ENCODE measurements at regions not wholly inside any gene's neighbourhood (a gene's known extent, or its start where the extent isn't known, plus 50 kb on each side); places are given as distances from the start of the nearest gene placed in this dataset.

GRCh38 chr11:115613986-115614632 lies 109.9 kb upstream of the CADM1 start:
- no peak overlapping the region for H3K4me3 ChIP-seq
- H3K79me2 ChIP-seq (ENCODE audit: low read depth), result no peaks in the 10 kb centered on the region
- no peaks in the 10 kb centered on the region for H3K27me3 ChIP-seq
- peaks cover 22% of the 10 kb centered on the region for H3K4me1 ChIP-seq
- H3K36me3 ChIP-seq, result no peaks in the 10 kb centered on the region
- TF ChIP-seq EZH2 (IDR thresholded peaks at IDR 0.05) (no peak), EZH2phosphoT487 (IDR thresholded peaks at IDR 0.05) (no peak)
- TF ChIP-seq, protein P1, sequence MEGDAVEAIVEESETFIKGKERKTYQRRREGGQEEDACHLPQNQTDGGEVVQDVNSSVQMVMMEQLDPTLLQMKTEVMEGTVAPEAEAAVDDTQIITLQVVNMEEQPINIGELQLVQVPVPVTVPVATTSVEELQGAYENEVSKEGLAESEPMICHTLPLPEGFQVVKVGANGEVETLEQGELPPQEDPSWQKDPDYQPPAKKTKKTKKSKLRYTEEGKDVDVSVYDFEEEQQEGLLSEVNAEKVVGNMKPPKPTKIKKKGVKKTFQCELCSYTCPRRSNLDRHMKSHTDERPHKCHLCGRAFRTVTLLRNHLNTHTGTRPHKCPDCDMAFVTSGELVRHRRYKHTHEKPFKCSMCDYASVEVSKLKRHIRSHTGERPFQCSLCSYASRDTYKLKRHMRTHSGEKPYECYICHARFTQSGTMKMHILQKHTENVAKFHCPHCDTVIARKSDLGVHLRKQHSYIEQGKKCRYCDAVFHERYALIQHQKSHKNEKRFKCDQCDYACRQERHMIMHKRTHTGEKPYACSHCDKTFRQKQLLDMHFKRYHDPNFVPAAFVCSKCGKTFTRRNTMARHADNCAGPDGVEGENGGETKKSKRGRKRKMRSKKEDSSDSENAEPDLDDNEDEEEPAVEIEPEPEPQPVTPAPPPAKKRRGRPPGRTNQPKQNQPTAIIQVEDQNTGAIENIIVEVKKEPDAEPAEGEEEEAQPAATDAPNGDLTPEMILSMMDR (IDR thresholded peaks at IDR 0.05), result no peak
- H3K9ac ChIP-seq, result no peak overlapping the region
- H3K36me3 Mint-ChIP-seq, result no peaks in the 10 kb centered on the region
- H4K20me1 ChIP-seq (ENCODE audit: low read depth), result no peaks in the 10 kb centered on the region
- H3F3A ChIP-seq (ENCODE audit: low read depth), result peaks cover 15% of the 10 kb centered on the region
- H3K9me3 ChIP-seq (ENCODE audit: low read depth), result no peaks in the 10 kb centered on the region
- H3K9me3 Mint-ChIP-seq, result no peaks in the 10 kb centered on the region
- H3K4me1 Mint-ChIP-seq, result peaks cover 35% of the 10 kb centered on the region
- peaks cover 7% of the 10 kb centered on the region for H3K27me3 Mint-ChIP-seq (ENCODE audit: insufficient read depth, low read depth)
- no peak overlapping the region for H3K27ac Mint-ChIP-seq
- no peak overlapping the region for H2AFZ ChIP-seq (replicated peaks)
- H3K4me2 ChIP-seq, result no peak overlapping the region
- no peak overlapping the region for H3K27ac ChIP-seq
- no peak for DNase-seq (ENCODE audit: low spot score)
- no peak overlapping the region for H3K4me3 Mint-ChIP-seq

DNA sequence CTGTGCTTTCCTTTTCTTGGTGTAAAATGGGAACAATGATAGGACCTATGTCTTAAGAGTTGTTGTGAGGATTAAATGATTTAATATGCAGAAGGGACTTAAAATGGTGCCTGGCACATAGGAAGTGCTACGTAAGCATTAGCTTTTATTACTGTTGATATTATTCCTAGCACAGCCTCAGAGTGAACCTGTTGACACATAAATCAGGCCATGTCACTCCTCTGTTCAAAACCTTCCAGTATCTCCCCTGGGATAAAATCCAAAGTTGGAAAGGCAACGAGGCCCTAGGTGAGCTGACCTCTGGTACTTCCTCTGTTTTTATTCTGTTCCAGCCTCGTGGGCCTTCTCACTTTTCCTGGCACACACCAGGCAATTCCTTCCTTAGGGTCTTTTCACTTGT lies 108.8 kb upstream of the CADM1 start:
- Histone ChIP-seq H3K36me3 (no peaks in the 10 kb centered on the region), H2AFZ (replicated peaks) (no peak overlapping the region), H3K4me1 (peaks cover 22% of the 10 kb centered on the region), H3K9me3 (ENCODE audit: low read depth) (no peaks in the 10 kb centered on the region), H3K79me2 (ENCODE audit: low read depth) (no peaks in the 10 kb centered on the region), H3K4me3 (no peak overlapping the region), H3K27me3 (no peaks in the 10 kb centered on the region), H3K4me2 (peak overlapping the region; percentile 47), H4K20me1 (ENCODE audit: low read depth) (no peaks in the 10 kb centered on the region), H3F3A (ENCODE audit: low read depth) (peaks cover 15% of the 10 kb centered on the region), H3K9ac (no peak overlapping the region), H3K27ac (no peak overlapping the region)
- no peaks in the 10 kb centered on the region for H3K36me3 Mint-ChIP-seq
- peaks cover 35% of the 10 kb centered on the region for H3K4me1 Mint-ChIP-seq
- H3K27me3 Mint-ChIP-seq (ENCODE audit: insufficient read depth, low read depth), result peaks cover 5% of the 10 kb centered on the region
- no peak overlapping the region for H3K27ac Mint-ChIP-seq
- H3K4me3 Mint-ChIP-seq, result no peak overlapping the region
- no peaks in the 10 kb centered on the region for H3K9me3 Mint-ChIP-seq
- no peak for DNase-seq (ENCODE audit: low spot score)
- TF ChIP-seq EZH2phosphoT487 (IDR thresholded peaks at IDR 0.05), result no peak
- TF ChIP-seq EZH2 (IDR thresholded peaks at IDR 0.05), result no peak
- TF ChIP-seq, protein P1 (IDR thresholded peaks at IDR 0.05), result no peak

GRCh38 chr11:115612046-115612730 lies 108.0 kb upstream of the CADM1 start:
- peak; percentile 43 for DNase-seq (ENCODE audit: low spot score)

More at GRCh38 chr11:115612046-115612730, 108.0 kb upstream of the CADM1 start:
- H3K4me3 Mint-ChIP-seq, result no peak overlapping the region
- peaks cover 5% of the 10 kb centered on the region for H3K27me3 Mint-ChIP-seq (ENCODE audit: insufficient read depth, low read depth)
- no peaks in the 10 kb centered on the region for H3K27me3 ChIP-seq
- H2AFZ ChIP-seq (replicated peaks), result peak overlapping the region; percentile 17
- H3K4me1 ChIP-seq, result peaks cover 22% of the 10 kb centered on the region
- H3K9ac ChIP-seq, result no peak overlapping the region
- no peaks in the 10 kb centered on the region for H3K36me3 Mint-ChIP-seq
- H3K4me2 ChIP-seq, result peak overlapping the region; percentile 47
- H4K20me1 ChIP-seq (ENCODE audit: low read depth), result no peaks in the 10 kb centered on the region
- H3K27ac Mint-ChIP-seq, result peak overlapping the region; percentile 5
- no peaks in the 10 kb centered on the region for H3K36me3 ChIP-seq
- H3K79me2 ChIP-seq (ENCODE audit: low read depth), result no peaks in the 10 kb centered on the region
- H3F3A ChIP-seq (ENCODE audit: low read depth), result peaks cover 15% of the 10 kb centered on the region
- no peak overlapping the region for H3K27ac ChIP-seq
- H3K4me1 Mint-ChIP-seq, result peaks cover 33% of the 10 kb centered on the region
- no peaks in the 10 kb centered on the region for H3K9me3 ChIP-seq (ENCODE audit: low read depth)
- H3K9me3 Mint-ChIP-seq, result no peaks in the 10 kb centered on the region
- TF ChIP-seq, protein P1 (IDR thresholded peaks at IDR 0.05), result no peak
- no peak for TF ChIP-seq EZH2phosphoT487 (IDR thresholded peaks at IDR 0.05)
- no peak for TF ChIP-seq EZH2 (IDR thresholded peaks at IDR 0.05)
- H3K4me3 ChIP-seq, result no peak overlapping the region
